Right forelimb (tissue), 1 donor: ENCODE measurements at regions not wholly inside any gene's neighbourhood (a gene's known extent, or its start where the extent isn't known, plus 50 kb on each side); places are given as distances from the start of the nearest gene placed in this dataset.

Experiments used
- DNase-seq: peaks from one replicate; pipeline ENCODE4 v3.0.0-alpha.2; 2018

- DNase-seq: no peak
These were observed 109.9 kb downstream of the RBFOX3 start for GRCh38 chr17:79500745-79501618.

GRCh38 chr17:79498854-79499253 is 112.0 kb downstream of the RBFOX3 start:
- no peak for DNase-seq

GRCh38 chr17:79497777-79498348 is 113.0 kb downstream of the RBFOX3 start:
- no peak for DNase-seq

- no peak for DNase-seq
These were observed 114.3 kb downstream of the RBFOX3 start for GRCh38 chr17:79496422-79497005.

- no peak for DNase-seq
These were observed 115.2 kb downstream of the RBFOX3 start for GRCh38 chr17:79495665-79496064.

GRCh38 chr17:79491006-79491405 is 119.8 kb downstream of the RBFOX3 start:
- DNase-seq: no peak

GRCh38 chr17:79490530-79490929 is 120.3 kb downstream of the RBFOX3 start:
- no peak for DNase-seq

GRCh38 chr17:79487149-79487548 is 123.7 kb downstream of the RBFOX3 start:
- no peak for DNase-seq

GRCh38 chr17:79485991-79486390 is 124.9 kb downstream of the RBFOX3 start:
- no peak for DNase-seq

- DNase-seq: no peak
These were observed 125.3 kb downstream of the RBFOX3 start for GRCh38 chr17:79485419-79485985.

GRCh38 chr17:79484600-79485418 is 126.0 kb downstream of the RBFOX3 start:
- DNase-seq: no peak

- DNase-seq: no peak
These were observed 127.0 kb downstream of the RBFOX3 start for GRCh38 chr17:79483842-79484241.

GRCh38 chr17:79482727-79483521 is 127.9 kb downstream of the RBFOX3 start:
- no peak for DNase-seq

- no peak for DNase-seq
These were observed 131.0 kb downstream of the RBFOX3 start for GRCh38 chr17:79479876-79480275.

GRCh38 chr17:79478841-79479240 is 132.0 kb downstream of the RBFOX3 start:
- DNase-seq: no peak

GRCh38 chr17:79478051-79478461 is 132.8 kb downstream of the RBFOX3 start:
- DNase-seq: no peak

GRCh38 chr17:79476074-79476652 is 134.7 kb downstream of the RBFOX3 start:
- DNase-seq: no peak

GRCh38 chr17:79473876-79474440 is 136.9 kb downstream of the RBFOX3 start:
- no peak for DNase-seq

GRCh38 chr17:79473111-79473875 is 137.6 kb downstream of the RBFOX3 start:
- DNase-seq: no peak

GRCh38 chr17:79470754-79471153 is 140.1 kb downstream of the RBFOX3 start:
- DNase-seq: no peak
